SK-N-SH (cell line): ENCODE measurements at regions not wholly inside any gene's neighbourhood (a gene's known extent, or its start where the extent isn't known, plus 50 kb on each side); places are given as distances from the start of the nearest gene placed in this dataset.

Source experiments
- CTCF ChIA-PET: fragments of 300-600, 350-600 bp; formaldehyde crosslinking; extraction: SDS; loops from one replicate; lab custom pipeline; 2021; lab: Yijun Ruan, JAX
- POLR2A ChIA-PET: fragments of 350-600 bp; sonication (Branson Sonifier 250); formaldehyde crosslinking; extraction: SDS; loops from one replicate; lab custom pipeline; 2020; ENCODE audit warnings: antibody characterized with exemption, inconsistent platforms; lab: Yijun Ruan, JAX
- DNase-seq: peaks from one replicate; pipeline ENCODE4 v3.0.0; 2012
- H2AFZ ChIP-seq: fragments of 200-600 bp; sonication (generic); 2 replicates; pipeline ENCODE4 v1.8.1; 2016; ENCODE audit warnings: antibody characterized with exemption, mild to moderate bottlenecking, low read depth
- H3F3A ChIP-seq: fragments of 200-600 bp; sonication (generic); replicated peaks from 2 replicates; pipeline ENCODE3; 2016; ENCODE audit warnings: antibody characterized with exemption, mild to moderate bottlenecking; ENCODE audit not compliant: insufficient read depth
- H3K27ac ChIP-seq, 2 experiments: fragments of 200-500 bp in 1 of 2; fragments of 200-600 bp in 1 of 2; sonication (Bioruptor generic) in 1 of 2; sonication (generic), shearing (Covaris generic) in 1 of 2; 2 replicates each; pipeline versions ENCODE4 v1.5.1 to v1.6.1; 2014 to 2016; ENCODE audit warnings: low read depth in 2 of 2, inconsistent platforms in 1 of 2, low read length in 1 of 2, mild to moderate bottlenecking in 1 of 2, mixed read lengths in 1 of 2
- H3K27me3 ChIP-seq: fragments of 200-600 bp; sonication (generic), shearing (Covaris generic); 2 replicates; pipeline ENCODE4 v1.6.1; 2016; ENCODE audit warnings: mixed run types; ENCODE audit not compliant: insufficient read depth
- H3K36me3 ChIP-seq, 2 experiments: fragments of 200-500 bp in 1 of 2; fragments of 200-600 bp in 1 of 2; sonication (Bioruptor generic) in 1 of 2; sonication (generic) in 1 of 2; replicated peaks in 1 of 2; 2 replicates each; pipeline versions ENCODE3 to v1.5.1; 2014 to 2016; ENCODE audit warnings: low read length in 1 of 2, mild to moderate bottlenecking in 1 of 2; ENCODE audit not compliant: insufficient read depth in 2 of 2, control insufficient read depth in 1 of 2
- H3K4me1 ChIP-seq, 2 experiments: fragments of 200-500 bp in 1 of 2; fragments of 200-600 bp in 1 of 2; sonication (Bioruptor generic) in 1 of 2; sonication (generic), shearing (Covaris generic) in 1 of 2; 2 replicates each; pipeline versions ENCODE4 v1.5.1 to v1.6.1; 2014 to 2016; ENCODE audit warnings: low read depth in 1 of 2, low read length in 1 of 2, mixed run types in 1 of 2; ENCODE audit not compliant: insufficient read depth in 2 of 2, control insufficient read depth in 1 of 2
- H3K4me2 ChIP-seq: fragments of 200-600 bp; sonication (generic), shearing (Covaris generic); 2 replicates; pipeline ENCODE4 v1.6.1; 2017; ENCODE audit warnings: mixed run types
- H3K4me3 ChIP-seq, 2 experiments: fragments of 200-500 bp in 1 of 2; fragments of 200-600 bp in 1 of 2; sonication (Bioruptor generic) in 1 of 2; sonication (generic), shearing (Covaris generic) in 1 of 2; 2 replicates each; pipeline versions ENCODE4 v1.5.1 to v1.8.1; 2014 to 2016; ENCODE audit warnings: low read depth in 2 of 2, inconsistent platforms in 1 of 2, low read length in 1 of 2, mild to moderate bottlenecking in 1 of 2, mixed read lengths in 1 of 2, moderate library complexity in 1 of 2
- H3K79me2 ChIP-seq: fragments of 200-600 bp; sonication (generic); 2 replicates; pipeline ENCODE4 v1.8.1; 2017; ENCODE audit warnings: mild to moderate bottlenecking; ENCODE audit not compliant: insufficient read depth
- H3K9ac ChIP-seq: fragments of 200-600 bp; sonication (generic); 2 replicates; pipeline ENCODE4 v1.6.1; 2017; ENCODE audit warnings: mixed run types
- H3K9me2 ChIP-seq: fragments of 200-600 bp; sonication (generic); 2 replicates; pipeline ENCODE4 v1.6.1; 2017; ENCODE audit warnings: mixed run types
- H3K9me3 ChIP-seq: fragments of 200-600 bp; sonication (generic); 2 replicates; pipeline ENCODE4 v1.6.1; 2017; ENCODE audit warnings: mixed run types, mild to moderate bottlenecking, moderate library complexity
- H4K20me1 ChIP-seq: fragments of 200-600 bp; sonication (generic); 2 replicates; pipeline ENCODE4 v1.6.1; 2017; ENCODE audit warnings: mild to moderate bottlenecking, mixed run types; ENCODE audit not compliant: insufficient read depth
- CHD2 ChIP-seq: fragments of 150-350 bp; IDR thresholded peaks from 2 replicates; pipeline ENCODE4 v1.6.1; 2018; ENCODE audit warnings: low read length; ENCODE audit not compliant: partially characterized antibody
- EP300 ChIP-seq, 2 experiments: IDR thresholded peaks; 2 replicates each; pipeline versions ENCODE4 v1.4.0 to v1.6.1; 2012; ENCODE audit warnings: borderline replicate concordance in 1 of 2, low read depth in 1 of 2, low read length in 1 of 2
- EZH2phosphoT487 ChIP-seq: fragments of 200-600 bp; sonication (generic); IDR thresholded peaks from 2 replicates; pipeline ENCODE4 v1.6.1; 2017; ENCODE audit warnings: low read depth, mixed run types, mild to moderate bottlenecking, antibody characterized with exemption, moderate library complexity, borderline replicate concordance
- FOSL2 ChIP-seq: IDR thresholded peaks from 2 replicates; pipeline ENCODE4 v1.4.0; 2012; ENCODE audit warnings: low read depth, mild to moderate bottlenecking, moderate library complexity, borderline replicate concordance
- FOXJ3 ChIP-seq: sonication (generic); formaldehyde crosslinking; IDR thresholded peaks from 2 replicates; pipeline ENCODE4 v1.5.1; 2020; ENCODE audit warnings: mild to moderate bottlenecking, missing genetic modification reagents
- FOXM1 ChIP-seq: IDR thresholded peaks from 2 replicates; pipeline ENCODE4 v1.4.0; 2012; ENCODE audit warnings: low read depth, mild to moderate bottlenecking
- GABPA ChIP-seq: IDR thresholded peaks from 2 replicates; pipeline ENCODE4 v1.4.0; 2012; ENCODE audit warnings: low read depth, mild to moderate bottlenecking
- GATA2 ChIP-seq: sonication (generic); formaldehyde crosslinking; IDR thresholded peaks from 2 replicates; pipeline ENCODE4 v1.5.0; 2020; ENCODE audit warnings: mild to moderate bottlenecking, missing genetic modification reagents
- JUND ChIP-seq: IDR thresholded peaks from 2 replicates; pipeline ENCODE4 v1.4.0; 2012
- MEF2A ChIP-seq: IDR thresholded peaks from 2 replicates; pipeline ENCODE4 v1.4.0; 2012; ENCODE audit warnings: low read depth, borderline replicate concordance
- MXI1 ChIP-seq: IDR thresholded peaks from 2 replicates; pipeline ENCODE4 v1.6.1; 2012; ENCODE audit warnings: mild to moderate bottlenecking, low read depth, low read length, improper control_type of control experiment
- NRF1 ChIP-seq: IDR thresholded peaks from 2 replicates; pipeline ENCODE4 v1.6.1; 2012; ENCODE audit warnings: low read depth, mild to moderate bottlenecking, low read length
- RAD21 ChIP-seq: IDR thresholded peaks from 2 replicates; pipeline ENCODE4 v1.6.1; 2012; ENCODE audit warnings: mild to moderate bottlenecking, low read length
- RXRA ChIP-seq: IDR thresholded peaks from 2 replicates; pipeline ENCODE4 v1.4.0; 2012; ENCODE audit warnings: low read depth, mild to moderate bottlenecking, borderline replicate concordance
- SIN3A ChIP-seq: IDR thresholded peaks from 2 replicates; pipeline ENCODE4 v1.6.1; 2012; ENCODE audit warnings: low read depth, mild to moderate bottlenecking, low read length, moderate library complexity, borderline replicate concordance
- SMC3 ChIP-seq: IDR thresholded peaks from 2 replicates; pipeline ENCODE4 v1.6.1; 2012; ENCODE audit warnings: low read depth, low read length, improper control_type of control experiment
- TAF1 ChIP-seq: IDR thresholded peaks from 2 replicates; pipeline ENCODE4 v1.6.1; 2012; ENCODE audit warnings: low read depth, mild to moderate bottlenecking, low read length, moderate library complexity, borderline replicate concordance
- TCF12 ChIP-seq: IDR thresholded peaks from 2 replicates; pipeline ENCODE4 v1.4.0; 2012
- WGBS: methylation state at CpG from one replicate; pipeline ENCODE4 v1.1.6; 2017; ENCODE audit warnings: low lambda C conversion rate; 5-methylcytosine and 5-hydroxymethylcytosine counted together
- TF ChIP-seq, protein P1 (sequence below): fragments of 150-350 bp; IDR thresholded peaks from 2 replicates; pipeline ENCODE4 v1.6.1; 2017; ENCODE audit warnings: antibody characterized with exemption, low read length, low read depth, borderline replicate concordance
- TF ChIP-seq, protein P2 (sequence below): IDR thresholded peaks from 2 replicates; pipeline ENCODE4 v1.6.1; 2012; ENCODE audit warnings: mild to moderate bottlenecking, low read depth, low read length, moderate library complexity
- TF ChIP-seq, protein P3 (sequence below): IDR thresholded peaks from 2 replicates; pipeline ENCODE4 v1.4.0; 2012; ENCODE audit warnings: low read depth

DNA sequence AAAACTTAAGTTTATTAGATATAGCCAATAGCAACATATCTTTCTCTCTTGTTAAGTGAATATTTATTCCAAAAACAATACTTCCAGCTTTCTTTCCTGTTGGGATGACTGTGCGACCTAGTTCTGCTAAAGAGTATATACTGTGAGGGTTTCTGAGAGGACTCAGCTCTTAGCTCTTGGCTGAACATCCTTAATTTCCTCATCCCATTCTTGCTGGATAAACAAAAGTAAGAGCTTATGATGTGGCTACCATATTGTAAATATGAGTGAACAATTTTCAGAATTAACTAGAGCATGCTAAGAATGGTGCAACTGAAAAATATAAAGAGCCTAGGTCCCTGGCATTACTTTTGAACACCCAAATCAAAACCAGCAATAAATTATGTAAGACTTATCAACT is 279.5 kb upstream of the GNAI1 start (continued):
- TF ChIP-seq JUND (no peak), NRF1 (no peak), GABPA (no peak), RAD21 (no peak), SMC3 (no peak), GATA2 (no peak)
- TF ChIP-seq, all 33 proteins: peak for 0

DNA sequence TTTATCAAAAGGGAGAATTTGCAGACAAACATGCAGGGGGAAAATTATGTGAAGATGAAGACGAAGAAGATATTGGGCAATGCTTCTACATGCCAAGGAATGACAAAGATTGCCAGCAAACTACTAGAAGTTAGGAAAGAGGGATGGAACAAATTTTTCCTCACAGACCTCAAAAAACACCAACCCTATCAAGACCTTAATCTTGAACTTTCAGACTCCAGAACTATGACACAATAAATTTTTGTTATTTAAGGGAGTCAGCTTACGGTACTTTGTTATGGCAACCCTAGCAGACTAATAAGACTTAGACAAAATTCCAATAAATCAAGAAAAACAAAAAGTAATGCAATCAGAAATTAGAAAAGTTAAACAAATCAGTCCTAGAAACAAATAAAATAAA is 280.0 kb upstream of the GNAI1 start:
- H3K9me3 ChIP-seq: no peaks in the 10 kb centered on the region
- H3K4me3 ChIP-seq: no peak overlapping the region
- peaks cover 0 to 2% of the 10 kb centered on the region in 2 experiments; a peak in 2 of 4 replicates for H3K4me1 ChIP-seq
- H3K27ac ChIP-seq: no peak overlapping the region
- no peak overlapping the region for H2AFZ ChIP-seq
- H4K20me1 ChIP-seq: no peaks in the 10 kb centered on the region
- H3K9ac ChIP-seq: no peak overlapping the region
- H3K27me3 ChIP-seq: no peaks in the 10 kb centered on the region
- no peak overlapping the region for H3K4me2 ChIP-seq
- no peak for TF ChIP-seq SIN3A
- TF ChIP-seq TAF1: no peak
- TF ChIP-seq TCF12: no peak
- TF ChIP-seq MXI1: no peak
- no peak for TF ChIP-seq EZH2phosphoT487
- TF ChIP-seq FOXJ3: no peak
- TF ChIP-seq EP300 (IDR thresholded peaks at IDR 0.05; ENCODE audit: borderline replicate concordance in 1 of 2, low read depth in 1 of 2, low read length in 1 of 2): no peak
- no peak for TF ChIP-seq RXRA
- no peak for TF ChIP-seq CHD2
- TF ChIP-seq, protein P1, sequence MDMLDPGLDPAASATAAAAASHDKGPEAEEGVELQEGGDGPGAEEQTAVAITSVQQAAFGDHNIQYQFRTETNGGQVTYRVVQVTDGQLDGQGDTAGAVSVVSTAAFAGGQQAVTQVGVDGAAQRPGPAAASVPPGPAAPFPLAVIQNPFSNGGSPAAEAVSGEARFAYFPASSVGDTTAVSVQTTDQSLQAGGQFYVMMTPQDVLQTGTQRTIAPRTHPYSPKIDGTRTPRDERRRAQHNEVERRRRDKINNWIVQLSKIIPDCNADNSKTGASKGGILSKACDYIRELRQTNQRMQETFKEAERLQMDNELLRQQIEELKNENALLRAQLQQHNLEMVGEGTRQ: no peak
- no peak for TF ChIP-seq FOXM1
- TF ChIP-seq MEF2A: no peak
- no peak for TF ChIP-seq GABPA
- TF ChIP-seq, protein P2, sequence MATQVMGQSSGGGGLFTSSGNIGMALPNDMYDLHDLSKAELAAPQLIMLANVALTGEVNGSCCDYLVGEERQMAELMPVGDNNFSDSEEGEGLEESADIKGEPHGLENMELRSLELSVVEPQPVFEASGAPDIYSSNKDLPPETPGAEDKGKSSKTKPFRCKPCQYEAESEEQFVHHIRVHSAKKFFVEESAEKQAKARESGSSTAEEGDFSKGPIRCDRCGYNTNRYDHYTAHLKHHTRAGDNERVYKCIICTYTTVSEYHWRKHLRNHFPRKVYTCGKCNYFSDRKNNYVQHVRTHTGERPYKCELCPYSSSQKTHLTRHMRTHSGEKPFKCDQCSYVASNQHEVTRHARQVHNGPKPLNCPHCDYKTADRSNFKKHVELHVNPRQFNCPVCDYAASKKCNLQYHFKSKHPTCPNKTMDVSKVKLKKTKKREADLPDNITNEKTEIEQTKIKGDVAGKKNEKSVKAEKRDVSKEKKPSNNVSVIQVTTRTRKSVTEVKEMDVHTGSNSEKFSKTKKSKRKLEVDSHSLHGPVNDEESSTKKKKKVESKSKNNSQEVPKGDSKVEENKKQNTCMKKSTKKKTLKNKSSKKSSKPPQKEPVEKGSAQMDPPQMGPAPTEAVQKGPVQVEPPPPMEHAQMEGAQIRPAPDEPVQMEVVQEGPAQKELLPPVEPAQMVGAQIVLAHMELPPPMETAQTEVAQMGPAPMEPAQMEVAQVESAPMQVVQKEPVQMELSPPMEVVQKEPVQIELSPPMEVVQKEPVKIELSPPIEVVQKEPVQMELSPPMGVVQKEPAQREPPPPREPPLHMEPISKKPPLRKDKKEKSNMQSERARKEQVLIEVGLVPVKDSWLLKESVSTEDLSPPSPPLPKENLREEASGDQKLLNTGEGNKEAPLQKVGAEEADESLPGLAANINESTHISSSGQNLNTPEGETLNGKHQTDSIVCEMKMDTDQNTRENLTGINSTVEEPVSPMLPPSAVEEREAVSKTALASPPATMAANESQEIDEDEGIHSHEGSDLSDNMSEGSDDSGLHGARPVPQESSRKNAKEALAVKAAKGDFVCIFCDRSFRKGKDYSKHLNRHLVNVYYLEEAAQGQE: no peak
- TF ChIP-seq FOSL2: no peak
- TF ChIP-seq, protein P3, sequence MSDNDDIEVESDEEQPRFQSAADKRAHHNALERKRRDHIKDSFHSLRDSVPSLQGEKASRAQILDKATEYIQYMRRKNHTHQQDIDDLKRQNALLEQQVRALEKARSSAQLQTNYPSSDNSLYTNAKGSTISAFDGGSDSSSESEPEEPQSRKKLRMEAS: no peak
- TF ChIP-seq JUND: no peak
- no peak for DNase-seq
- CTCF ChIA-PET: interaction anchor here (0.6 to 0.9 kb wide), 2 partner anchors 15 to 82 kb away, joined by 3 read pairs; no protein-coding TSS in a partner anchor
- no peaks in the 10 kb centered on the region for H3K36me3 ChIP-seq
- H3K79me2 ChIP-seq: no peaks in the 10 kb centered on the region
- 0 out of 2 replicates have a peak, but pooled peaks cover 8% of the 10 kb centered on the region for H3K9me2 ChIP-seq
- 90% methylated on average over 2 of the region's 2 CpGs for WGBS
- H3F3A ChIP-seq: no peaks in the 10 kb centered on the region
- POLR2A ChIA-PET: no interaction called here
